H1 (cell line): ENCODE measurements at regions not wholly inside any gene's neighbourhood (a gene's known extent, or its start where the extent isn't known, plus 50 kb on each side); places are given as distances from the start of the nearest gene placed in this dataset.

Experiments
- CTCF ChIA-PET: fragments of 300-600 bp; sonication (Branson Sonifier 250); formaldehyde crosslinking; loops from one replicate; lab custom pipeline; 2021; ENCODE audit not compliant: partially characterized antibody; lab: Charles Lee
- POLR2A ChIA-PET: fragments of 300-600 bp; sonication (Branson Sonifier 250); formaldehyde crosslinking; loops from one replicate; lab custom pipeline; 2021; ENCODE audit warnings: inconsistent platforms; ENCODE audit not compliant: partially characterized antibody; lab: Charles Lee
- DNase-seq, 2 experiments: peaks; one replicate each; pipeline versions ENCODE4 v3.0.0 to v3.0.0-alpha.2; 2010 to 2022; ENCODE audit warnings: low spot score in 2 of 2, low read depth in 1 of 2, mixed read lengths in 1 of 2
- FAIRE-seq: peaks from 2 replicates; lab custom pipeline; 2011; peaks lifted over from hg19 to GRCh38; lab: Jason Lieb, UNC
- H2AFZ ChIP-seq: 2 replicates; pipeline ENCODE4 v1.8.1; 2012; ENCODE audit warnings: low read length, inconsistent platforms
- H2AK5ac ChIP-seq: 2 replicates; pipeline ENCODE4 v1.6.1; 2013; ENCODE audit warnings: low read depth, low read length
- H2BK120ac ChIP-seq: replicated peaks from 2 replicates; pipeline ENCODE3; 2013; ENCODE audit warnings: low read depth, low read length, inconsistent platforms
- H2BK12ac ChIP-seq: 2 replicates; pipeline ENCODE4 v1.6.1; 2013; ENCODE audit warnings: low read depth, low read length
- H2BK15ac ChIP-seq: 2 replicates; pipeline ENCODE4 v1.6.1; 2013; ENCODE audit warnings: low read length
- H2BK20ac ChIP-seq: 2 replicates; pipeline ENCODE4 v1.6.1; 2013; ENCODE audit warnings: low read length
- H2BK5ac ChIP-seq: 2 replicates; pipeline ENCODE4 v1.6.1; 2013; ENCODE audit warnings: low read depth, low read length
- H3K14ac ChIP-seq: 2 replicates; pipeline ENCODE4 v1.6.1; 2013; ENCODE audit warnings: inconsistent platforms; ENCODE audit not compliant: insufficient read length
- H3K18ac ChIP-seq: 2 replicates; pipeline ENCODE4 v1.6.1; 2013; ENCODE audit warnings: low read length; ENCODE audit errors: extremely low read depth
- H3K23ac ChIP-seq: 2 replicates; pipeline ENCODE4 v1.6.1; 2013; ENCODE audit warnings: inconsistent platforms; ENCODE audit not compliant: insufficient read length
- H3K23me2 ChIP-seq: 2 replicates; pipeline ENCODE4 v1.6.1; 2013; ENCODE audit warnings: low read depth, low read length
- H3K27ac ChIP-seq: 2 replicates; pipeline ENCODE4 v1.6.1; 2011; ENCODE audit warnings: low read depth, low read length, inconsistent platforms
- H3K27me3 ChIP-seq, 4 experiments: replicated peaks in 1 of 4; 1 replicate in 1 of 4; 2 replicates in 3 of 4; pipeline versions ENCODE4 v1.6.1 to v1.8.1; 2011 to 2013; ENCODE audit warnings: low read length in 3 of 4, mild to moderate bottlenecking in 3 of 4, inconsistent platforms in 2 of 4, mixed read lengths in 2 of 4, moderate library complexity in 1 of 4; ENCODE audit not compliant: control insufficient read depth in 3 of 4, insufficient read depth in 3 of 4; ENCODE audit errors: extremely low read depth in 1 of 4
- H3K36me3 ChIP-seq, 4 experiments: 2 replicates each; pipeline versions ENCODE4 v1.6.1 to v1.8.1; 2011 to 2013; ENCODE audit warnings: mild to moderate bottlenecking in 4 of 4, low read length in 3 of 4, moderate library complexity in 2 of 4, control low read depth in 1 of 4, inconsistent platforms in 1 of 4; ENCODE audit not compliant: insufficient read depth in 4 of 4, control insufficient read depth in 2 of 4
- H3K4ac ChIP-seq: replicated peaks from 2 replicates; pipeline ENCODE3; 2013; ENCODE audit warnings: low read length, low read depth, mixed read lengths, inconsistent platforms; ENCODE audit not compliant: insufficient read length
- H3K4me1 ChIP-seq, 4 experiments: replicated peaks in 1 of 4; 1 replicate in 1 of 4; 2 replicates in 3 of 4; pipeline versions ENCODE4 v1.6.1 to v1.8.1; 2011 to 2013; ENCODE audit warnings: low read length in 3 of 4, inconsistent platforms in 2 of 4, mixed read lengths in 1 of 4; ENCODE audit not compliant: insufficient read depth in 4 of 4, control insufficient read depth in 3 of 4
- H3K4me2 ChIP-seq, 2 experiments: 2 replicates each; pipeline versions ENCODE4 v1.6.1 to v1.8.1; 2011 to 2013; ENCODE audit warnings: low read depth in 2 of 2, low read length in 2 of 2, control low read depth in 1 of 2, inconsistent platforms in 1 of 2, mild to moderate bottlenecking in 1 of 2; ENCODE audit not compliant: insufficient read depth in 1 of 2
- H3K4me3 ChIP-seq, 4 experiments: fragments of 200-600, 300-600 bp in 1 of 4; sonication (generic), shearing (Covaris generic), sonication (Bioruptor Twin) in 1 of 4; 2 replicates each; pipeline versions ENCODE4 v1.5.1 to v1.8.1; 2011 to 2016; ENCODE audit warnings: low read length in 4 of 4, low read depth in 3 of 4, control low read depth in 2 of 4, inconsistent platforms in 2 of 4, mild to moderate bottlenecking in 2 of 4, mixed read lengths in 1 of 4, moderate library complexity in 1 of 4; ENCODE audit not compliant: insufficient read depth in 2 of 4; ENCODE audit errors: extremely low read depth in 1 of 4
- H3K56ac ChIP-seq: replicated peaks from 2 replicates; pipeline ENCODE3; 2013; ENCODE audit warnings: low read depth, mild to moderate bottlenecking, mixed read lengths, low read length, inconsistent platforms; ENCODE audit not compliant: insufficient read length
- H3K79me1 ChIP-seq: 2 replicates; pipeline ENCODE4 v1.6.1; 2013; ENCODE audit warnings: low read depth, low read length, control low read depth
- H3K79me2 ChIP-seq, 2 experiments: 2 replicates each; pipeline versions ENCODE4 v1.6.1 to v1.8.1; 2012 to 2013; ENCODE audit warnings: low read length in 2 of 2, mild to moderate bottlenecking in 2 of 2, inconsistent platforms in 1 of 2; ENCODE audit not compliant: insufficient read depth in 2 of 2, control insufficient read depth in 1 of 2
- H3K9ac ChIP-seq, 4 experiments: replicated peaks in 1 of 4; 1 replicate in 1 of 4; 2 replicates in 3 of 4; pipeline versions ENCODE4 v1.6.1 to v1.8.1; 2011 to 2013; ENCODE audit warnings: low read depth in 3 of 4, low read length in 3 of 4, control low read depth in 2 of 4, mild to moderate bottlenecking in 2 of 4, moderate library complexity in 2 of 4, inconsistent platforms in 1 of 4; ENCODE audit errors: extremely low read depth in 1 of 4
- H3K9me3 ChIP-seq, 2 experiments: 2 replicates each; pipeline versions ENCODE4 v1.6.1 to v1.8.1; 2012 to 2013; ENCODE audit warnings: mild to moderate bottlenecking in 2 of 2, moderate library complexity in 2 of 2, control low read depth in 1 of 2, inconsistent platforms in 1 of 2, low read depth in 1 of 2, low read length in 1 of 2, mixed read lengths in 1 of 2; ENCODE audit not compliant: insufficient read depth in 2 of 2
- H4K20me1 ChIP-seq, 2 experiments: replicated peaks in 1 of 2; 2 replicates each; pipeline versions ENCODE3 to v1.8.1; 2011 to 2013; ENCODE audit warnings: inconsistent platforms in 2 of 2, low read length in 2 of 2, mild to moderate bottlenecking in 1 of 2; ENCODE audit not compliant: insufficient read depth in 2 of 2, control insufficient read depth in 1 of 2
- H4K5ac ChIP-seq: 2 replicates; pipeline ENCODE4 v1.6.1; 2013; ENCODE audit warnings: low read length, low read depth, mixed read lengths, inconsistent platforms; ENCODE audit not compliant: insufficient read length
- H4K8ac ChIP-seq: 2 replicates; pipeline ENCODE4 v1.8.0; 2013; ENCODE audit warnings: mild to moderate bottlenecking, moderate library complexity, low read length, inconsistent platforms; ENCODE audit not compliant: insufficient read depth; ENCODE audit errors: extremely low read depth
- H4K91ac ChIP-seq: replicated peaks from 2 replicates; pipeline ENCODE3; 2013; ENCODE audit warnings: low read length, mixed read lengths, inconsistent platforms; ENCODE audit not compliant: insufficient read length
- CBX8 ChIP-seq: fragments of 300-800, 300-1000 bp; sonication (generic); IDR thresholded peaks from 2 replicates; pipeline ENCODE4 v1.7.1; 2016; ENCODE audit warnings: low read depth, low read length, borderline replicate concordance
- EZH2 ChIP-seq: fragments of 200-600 bp; sonication (generic); IDR thresholded peaks from 2 replicates; pipeline ENCODE4 v1.7.1; 2012; ENCODE audit warnings: low read depth, mild to moderate bottlenecking, moderate library complexity, low read length, inconsistent platforms; ENCODE audit not compliant: severe bottlenecking
- FOSL1 ChIP-seq: IDR thresholded peaks from 2 replicates; pipeline ENCODE4 v1.6.1; 2011; ENCODE audit warnings: mild to moderate bottlenecking, low read depth, low read length, moderate library complexity; ENCODE audit not compliant: insufficient read depth
- KDM5A ChIP-seq: fragments of 200-600 bp; IDR thresholded peaks from 2 replicates; pipeline ENCODE4 v1.7.1; 2012; ENCODE audit warnings: mild to moderate bottlenecking, low read length, inconsistent platforms, mixed read lengths
- POU5F1 ChIP-seq: IDR thresholded peaks from 2 replicates; pipeline ENCODE4 v1.6.1; 2011; ENCODE audit warnings: low read depth, mild to moderate bottlenecking, low read length, moderate library complexity
- RAD21 ChIP-seq, 2 experiments: IDR thresholded peaks in 1 of 2; conservative IDR thresholded peaks in 1 of 2; 2 replicates each; pipeline ENCODE4 v1.6.1; 2011; ENCODE audit warnings: low read depth in 2 of 2, low read length in 2 of 2, improper control_type of control experiment in 1 of 2, inconsistent platforms in 1 of 2, mild to moderate bottlenecking in 1 of 2, moderate library complexity in 1 of 2
- SIRT6 ChIP-seq: IDR thresholded peaks from one replicate; pipeline ENCODE4 v1.7.1; 2012; ENCODE audit warnings: low read length, inconsistent platforms
- SP1 ChIP-seq: IDR thresholded peaks from 2 replicates; pipeline ENCODE4 v1.6.1; 2011; ENCODE audit warnings: low read depth, low read length
- SP4 ChIP-seq: IDR thresholded peaks from 2 replicates; pipeline ENCODE4 v1.6.1; 2012; ENCODE audit warnings: low read length, inconsistent platforms
- WGBS, 2 experiments: shearing (Covaris generic) in 1 of 2; methylation state at CpG; one replicate each; pipeline versions ENCODE4 v1.1.6 to v1.1.7; 2013 to 2015; ENCODE audit warnings: low lambda C conversion rate in 2 of 2, mixed read lengths in 2 of 2, inconsistent platforms in 1 of 2, low coverage in 1 of 2, missing lambda C conversion rate in 1 of 2; ENCODE audit not compliant: insufficient replicate concordance in 2 of 2, insufficient coverage in 1 of 2, insufficient read length in 1 of 2; ENCODE audit errors: extremely low coverage in 1 of 2, missing lambda C conversion rate in 1 of 2; 5-methylcytosine and 5-hydroxymethylcytosine counted together

DNA sequence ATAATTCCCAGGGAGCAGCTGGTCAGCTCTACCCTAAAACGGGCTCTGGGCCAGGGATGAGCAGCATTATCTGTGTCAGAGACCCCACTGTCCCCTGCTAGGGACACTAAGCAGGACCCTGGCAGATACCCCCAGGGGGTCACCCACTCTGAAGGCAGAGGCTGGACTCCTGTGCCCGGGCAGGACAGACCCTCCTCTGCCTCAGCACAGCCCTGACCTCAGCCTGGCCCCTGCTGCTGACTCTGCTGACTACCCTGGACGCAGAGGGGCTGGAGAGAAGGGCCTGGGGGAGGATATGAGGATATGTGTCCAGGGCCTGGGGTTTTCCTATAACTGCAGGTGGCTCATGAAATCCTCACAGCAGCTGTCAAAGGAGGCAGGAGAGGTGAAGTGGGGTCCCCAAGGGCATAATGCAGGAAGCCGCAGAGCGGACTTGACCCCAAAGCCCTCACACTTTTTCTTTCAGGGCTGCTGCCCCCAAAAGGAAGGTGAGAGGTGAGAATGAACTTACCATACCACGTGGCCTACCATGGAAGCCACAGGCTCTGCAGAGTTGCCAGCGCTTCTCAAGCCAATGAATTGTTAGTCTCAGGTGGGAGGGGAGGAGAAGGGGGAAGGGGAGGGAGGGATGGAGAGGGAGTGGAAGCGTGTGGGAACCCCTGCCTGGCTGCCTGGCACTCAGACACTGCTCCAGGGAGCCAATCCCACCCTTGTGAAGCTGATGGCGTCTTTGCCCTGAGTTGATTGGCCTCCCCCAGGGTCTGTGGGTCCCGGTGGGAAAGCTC, 76.7 kb upstream of the WNT11 start:
- no peak overlapping the region for H2BK15ac ChIP-seq
- H3K4me1 ChIP-seq = peaks cover 5 to 31% (median 9%) of the 10 kb centered on the region in 4 experiments
- no peak overlapping the region for H3K4me3 ChIP-seq
- H3K56ac ChIP-seq = no peak overlapping the region
- H4K8ac ChIP-seq = no peak overlapping the region; the same call in 1 of the 2 replicates
- no peak overlapping the region for H4K91ac ChIP-seq
- ChIA-PET POLR2A (interaction anchor here (0.6 to 2.1 kb wide), 3 partner anchors 21 to 48 kb away, joined by 3 to 10 read pairs (median 3); no protein-coding TSS in a partner anchor), CTCF (interaction anchor here (1.0 to 5.0 kb wide), 6 partner anchors 24 to 75 kb away, joined by 3 to 36 read pairs (median 5); no protein-coding TSS in a partner anchor)
- no peaks in the 10 kb centered on the region for H3K36me3 ChIP-seq
- no peak overlapping the region for H2AFZ ChIP-seq
- H4K20me1 ChIP-seq = no peaks in the 10 kb centered on the region
- H3K18ac ChIP-seq = 0 out of 2 replicates have a peak overlapping the region, but pooled peaks have one; percentile 39
- no peak overlapping the region for H3K4ac ChIP-seq
- H2BK120ac ChIP-seq = no peak overlapping the region
- DNase-seq (no peak), FAIRE-seq (no peak)
- no peak overlapping the region for H2BK20ac ChIP-seq
- WGBS, 2 experiments = 69% methylated on average over 8 of the region's 10 CpGs; no CpG with 5 or more reads in 1 of the 2 experiments
- no peak overlapping the region for H4K5ac ChIP-seq
- no peak overlapping the region for H2BK12ac ChIP-seq
- H3K14ac ChIP-seq = no peak overlapping the region
- H3K27me3 ChIP-seq = peaks cover 0 to 7% (median 4%) of the 10 kb centered on the region in 4 experiments; a peak in 3 of 7 replicates
- H3K23me2 ChIP-seq = no peaks in the 10 kb centered on the region
- H3K9me3 ChIP-seq = no peaks in the 10 kb centered on the region
- H2AK5ac ChIP-seq = no peak overlapping the region
- TF ChIP-seq SIRT6 (no peak), CBX8 (no peak), RAD21 (IDR thresholded peaks at IDR 0.05 in 1 of 2, conservative IDR thresholded peaks at IDR 0.05 in 1 of 2; ENCODE audit: low read depth in 2 of 2, low read length in 2 of 2) (no peak), POU5F1 (no peak), FOSL1 (no peak), KDM5A (no peak), SP1 (no peak), SP4 (no peak), EZH2 (no peak)
- no peak overlapping the region for H3K9ac ChIP-seq
- no peaks in the 10 kb centered on the region for H3K79me2 ChIP-seq
- no peak overlapping the region for H3K27ac ChIP-seq
- H2BK5ac ChIP-seq = 0 out of 2 replicates have a peak overlapping the region, but pooled peaks have one; percentile 16
- no peak overlapping the region for H3K23ac ChIP-seq
- no peak overlapping the region for H3K4me2 ChIP-seq
- no peaks in the 10 kb centered on the region; the same call in 1 of the 2 replicates for H3K79me1 ChIP-seq
